SK-N-MC (cell line): ENCODE measurements at regions not wholly inside any gene's neighbourhood (a gene's known extent, or its start where the extent isn't known, plus 50 kb on each side); places are given as distances from the start of the nearest gene placed in this dataset.
A peak's percentile ranks its signal among the peaks of the same experiment; 100 is the strongest.

ENCODE experiments used
- DNase-seq: peaks from one replicate; pipeline ENCODE4 v3.0.0-alpha.2; 2011; ENCODE audit warnings: low read depth, low spot score
- H3K27ac ChIP-seq: fragments of 200-600 bp; sonication (generic); 2 replicates; pipeline ENCODE4 v1.5.1; 2016; ENCODE audit warnings: mixed run types
- H3K36me3 ChIP-seq: fragments of 200-600 bp; sonication (generic); 2 replicates; pipeline ENCODE4 v1.6.1; 2017; ENCODE audit warnings: antibody characterized with exemption, low read length, mixed read lengths; ENCODE audit not compliant: insufficient read depth
- H3K4me3 ChIP-seq: fragments of 200-600 bp; sonication (generic); 2 replicates; pipeline ENCODE4 v1.5.1; 2016
- H3K9ac ChIP-seq: fragments of 200-600 bp; sonication (generic); 2 replicates; pipeline ENCODE4 v1.8.0; 2017; ENCODE audit warnings: mixed run types, mixed read lengths; ENCODE audit not compliant: insufficient read length
- H3K9me3 ChIP-seq: fragments of 200-600 bp; sonication (generic); 2 replicates; pipeline ENCODE4 v1.6.1; 2017; ENCODE audit warnings: low read depth, mild to moderate bottlenecking, antibody characterized with exemption, low read length, moderate library complexity, mixed read lengths
- EZH2 ChIP-seq: fragments of 200-600 bp; sonication (generic); IDR thresholded peaks from one replicate; pipeline ENCODE4 v1.6.1; 2017; ENCODE audit warnings: antibody characterized with exemption
- FOXP2 ChIP-seq: optimal IDR thresholded peaks from 2 replicates; pipeline ENCODE3; 2011; ENCODE audit warnings: mild to moderate bottlenecking, moderate library complexity; ENCODE audit not compliant: insufficient read depth; ENCODE audit errors: extremely low read length, control extremely low read depth
- POLR2AphosphoS5 ChIP-seq: IDR thresholded peaks from 2 replicates; pipeline ENCODE4 v1.6.1; 2012; ENCODE audit warnings: mild to moderate bottlenecking, low read depth, low read length, borderline replicate concordance

DNA sequence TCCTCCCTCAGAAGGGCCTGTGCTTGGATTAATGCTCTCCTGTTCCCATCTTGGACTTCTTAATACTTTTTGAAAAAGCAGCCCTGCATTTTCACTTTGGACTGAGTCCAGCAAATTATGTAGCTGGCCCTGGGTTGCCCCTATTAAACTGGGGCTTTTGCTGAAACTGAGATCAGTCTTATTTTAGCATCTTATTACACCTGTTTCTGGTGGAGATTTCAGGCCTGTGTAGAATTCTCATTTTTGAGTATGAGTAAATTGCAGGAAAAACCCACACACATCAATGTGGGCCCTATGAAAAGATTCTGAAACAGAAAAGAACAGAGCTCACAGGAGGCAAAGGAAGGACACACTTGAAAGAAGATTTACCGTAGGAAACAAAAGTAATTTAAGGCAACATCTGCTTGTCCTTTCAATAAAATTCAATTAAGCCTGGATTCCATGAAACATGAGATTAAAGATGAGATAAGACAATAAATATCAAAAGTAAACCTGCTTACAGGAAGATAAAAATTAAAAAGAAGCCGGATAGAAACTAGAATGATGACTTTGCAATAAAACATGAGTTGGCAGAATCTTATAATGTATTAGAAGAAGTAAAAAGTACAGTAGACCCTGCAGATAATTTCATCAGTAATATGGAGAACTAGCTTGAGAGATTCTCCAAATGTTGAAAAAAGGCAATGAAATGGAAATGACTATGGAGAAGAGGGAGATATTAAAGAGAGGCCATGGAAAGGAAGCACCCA lies 90.7 kb upstream of the GCFC2 start:
- no peak overlapping the region for H3K4me3 ChIP-seq
- H3K36me3 ChIP-seq: no peaks in the 10 kb centered on the region
- TF ChIP-seq FOXP2 (no peak), POLR2AphosphoS5 (no peak), EZH2 (no peak)
- no peak for DNase-seq
- H3K9me3 ChIP-seq: no peaks in the 10 kb centered on the region
- no peak overlapping the region for H3K9ac ChIP-seq
- H3K27ac ChIP-seq: 0 out of 2 replicates have a peak overlapping the region, but pooled peaks have one; percentile 8

DNA sequence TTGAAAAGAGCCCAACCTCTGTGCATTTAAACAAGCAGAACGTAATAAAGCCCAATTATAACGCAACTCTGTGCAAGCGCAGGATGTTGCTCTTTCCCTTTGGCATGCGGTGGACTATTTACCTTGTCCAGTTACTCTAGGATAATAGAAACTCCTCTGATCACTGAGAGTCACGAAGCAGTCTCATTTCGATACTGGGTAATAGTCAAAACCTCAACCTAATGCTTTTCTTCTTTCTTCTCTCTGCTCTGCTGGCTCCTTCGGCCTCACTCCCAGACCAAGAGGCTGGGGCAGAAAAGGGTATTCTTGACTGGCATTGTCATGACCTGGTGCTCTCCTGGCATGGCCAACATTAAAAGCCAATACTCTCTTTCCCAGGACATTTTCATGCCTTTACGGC lies 89.7 kb upstream of the GCFC2 start:
- no peaks in the 10 kb centered on the region for H3K9me3 ChIP-seq
- H3K36me3 ChIP-seq: no peaks in the 10 kb centered on the region
- H3K4me3 ChIP-seq: no peak overlapping the region
- TF ChIP-seq POLR2AphosphoS5: no peak
- H3K9ac ChIP-seq: no peak overlapping the region
- DNase-seq: no peak
- no peak overlapping the region for H3K27ac ChIP-seq

DNA sequence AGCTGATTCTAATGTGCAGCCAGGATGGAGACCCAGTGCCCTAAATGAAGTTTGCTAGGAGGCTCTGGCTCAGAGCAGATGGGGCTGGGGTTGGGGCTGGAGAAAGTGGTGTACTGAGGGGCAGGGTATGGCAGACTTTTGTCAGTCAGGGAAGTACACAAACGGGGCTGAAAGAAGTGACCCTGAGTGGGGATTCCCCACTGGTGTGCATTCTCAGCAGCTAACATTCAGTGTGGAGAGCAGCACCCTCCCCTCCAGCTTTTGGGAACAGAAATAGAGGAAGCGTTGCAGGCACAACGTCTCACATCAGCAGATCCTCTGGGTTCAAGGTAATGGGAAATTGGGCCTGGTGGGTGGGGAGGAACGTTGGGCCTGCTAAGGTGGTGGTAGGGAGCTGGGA lies 89.1 kb upstream of the GCFC2 start:
- no peak for DNase-seq
- Histone ChIP-seq H3K27ac (no peak overlapping the region), H3K9me3 (no peaks in the 10 kb centered on the region), H3K36me3 (no peaks in the 10 kb centered on the region), H3K4me3 (no peak overlapping the region), H3K9ac (no peak overlapping the region)
- TF ChIP-seq FOXP2 (no peak), POLR2AphosphoS5 (no peak), EZH2 (no peak)

DNA sequence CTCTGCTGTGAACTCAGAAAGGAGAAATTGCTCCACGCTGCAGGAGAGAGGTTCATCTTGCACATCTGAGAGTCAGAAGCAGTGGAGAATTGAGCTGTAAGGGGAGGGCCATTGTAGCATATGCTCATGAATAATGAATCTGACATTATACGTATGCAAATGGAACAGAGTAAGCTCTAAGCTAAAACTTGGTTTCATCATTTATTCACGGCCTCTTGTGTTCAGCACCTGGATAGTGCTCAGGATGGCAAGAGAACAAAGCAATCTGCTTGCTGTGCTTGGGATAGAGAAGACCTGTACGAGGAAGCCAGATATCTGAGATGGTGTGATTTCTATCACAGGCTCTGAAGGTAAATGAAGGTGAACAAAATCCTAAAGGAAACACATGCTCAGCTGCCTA lies 87.9 kb upstream of the GCFC2 start:
- DNase-seq: no peak
- Histone ChIP-seq H3K9me3 (no peaks in the 10 kb centered on the region), H3K9ac (no peak overlapping the region), H3K27ac (no peak overlapping the region), H3K36me3 (no peaks in the 10 kb centered on the region), H3K4me3 (no peak overlapping the region)
- TF ChIP-seq FOXP2 (no peak), EZH2 (no peak), POLR2AphosphoS5 (no peak)

DNA sequence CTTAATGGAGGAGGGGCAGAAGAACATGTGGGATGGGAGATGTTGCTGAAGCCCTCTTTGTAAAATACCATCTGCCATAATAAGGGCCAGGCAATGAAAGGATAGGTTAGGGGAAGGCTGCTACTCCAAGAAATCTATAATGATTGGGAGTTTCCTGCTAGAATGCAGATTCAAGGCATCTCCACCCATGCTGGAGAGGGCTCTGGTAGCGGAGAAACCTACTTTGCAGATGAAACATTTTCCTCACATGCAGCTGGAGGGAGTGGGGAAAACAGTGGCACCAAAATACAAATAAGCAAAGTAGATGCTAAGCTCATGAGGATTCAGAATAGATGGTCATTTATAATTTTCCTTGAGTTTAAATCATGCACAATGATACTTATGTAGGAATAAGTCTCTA lies 82.3 kb upstream of the GCFC2 start:
- DNase-seq: no peak
- Histone ChIP-seq H3K9ac (no peak overlapping the region), H3K27ac (no peak overlapping the region), H3K9me3 (no peaks in the 10 kb centered on the region), H3K36me3 (no peaks in the 10 kb centered on the region), H3K4me3 (no peak overlapping the region)
- TF ChIP-seq FOXP2 (no peak), POLR2AphosphoS5 (no peak)

DNA sequence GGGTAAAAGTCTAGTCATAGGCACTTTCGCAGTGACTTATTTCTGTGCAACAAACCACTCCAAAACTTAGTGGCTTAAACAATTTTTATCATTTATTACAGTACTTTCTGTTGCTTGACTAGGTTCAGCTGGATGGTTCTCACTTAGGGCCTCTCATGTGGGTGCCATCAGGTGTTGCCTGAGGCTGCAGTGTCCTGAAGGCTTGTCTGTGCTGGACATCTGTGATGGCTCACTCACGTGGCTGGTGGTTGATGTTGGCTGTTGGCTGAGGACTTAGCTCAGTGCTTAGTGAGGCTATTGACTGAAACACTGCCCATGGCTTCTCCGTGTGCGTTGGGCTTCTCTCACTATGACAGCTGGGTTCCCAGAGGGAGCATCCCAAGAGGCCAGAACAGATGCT lies 81.4 kb upstream of the GCFC2 start:
- no peak overlapping the region for H3K9ac ChIP-seq
- no peaks in the 10 kb centered on the region for H3K36me3 ChIP-seq
- H3K4me3 ChIP-seq: no peak overlapping the region
- DNase-seq: no peak
- H3K27ac ChIP-seq: no peak overlapping the region
- H3K9me3 ChIP-seq: no peaks in the 10 kb centered on the region
- TF ChIP-seq FOXP2: no peak
- no peak for TF ChIP-seq EZH2
- TF ChIP-seq POLR2AphosphoS5: no peak

DNA sequence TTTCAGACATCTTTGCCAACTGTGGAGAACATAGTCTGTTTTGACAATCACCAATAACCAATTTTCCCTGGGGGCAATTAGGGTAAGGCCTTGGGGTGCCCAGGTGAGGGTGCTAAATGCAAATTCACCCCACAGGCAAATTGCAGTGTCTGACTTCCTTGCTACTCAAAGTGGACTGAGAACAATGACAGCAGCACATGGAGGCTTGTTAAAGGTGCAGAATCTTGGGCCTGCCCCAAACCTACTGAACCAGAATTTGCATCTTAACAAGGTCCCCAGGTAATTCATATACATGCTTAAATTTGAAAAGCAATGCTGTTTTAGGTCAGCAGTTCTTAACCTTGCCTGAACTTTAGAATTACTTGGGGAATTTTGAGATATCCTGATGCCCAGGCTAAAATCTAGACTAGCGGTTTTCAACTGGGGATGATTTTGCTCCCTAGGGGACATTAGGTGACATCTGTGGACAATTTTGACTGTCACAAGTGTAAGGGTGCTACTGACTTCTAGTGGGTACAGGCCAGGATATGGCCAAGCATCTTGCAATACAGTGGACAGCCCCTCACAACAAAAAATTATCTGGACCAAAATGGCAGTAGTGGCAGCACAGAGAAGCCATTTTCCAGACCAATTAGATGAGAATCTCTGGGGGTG lies 80.2 kb upstream of the GCFC2 start:
- no peak overlapping the region for H3K27ac ChIP-seq
- H3K36me3 ChIP-seq: no peaks in the 10 kb centered on the region
- no peak for TF ChIP-seq FOXP2
- no peak for TF ChIP-seq EZH2
- DNase-seq: no peak
- H3K9ac ChIP-seq: no peak overlapping the region
- H3K9me3 ChIP-seq: no peaks in the 10 kb centered on the region
- no peak overlapping the region for H3K4me3 ChIP-seq

DNA sequence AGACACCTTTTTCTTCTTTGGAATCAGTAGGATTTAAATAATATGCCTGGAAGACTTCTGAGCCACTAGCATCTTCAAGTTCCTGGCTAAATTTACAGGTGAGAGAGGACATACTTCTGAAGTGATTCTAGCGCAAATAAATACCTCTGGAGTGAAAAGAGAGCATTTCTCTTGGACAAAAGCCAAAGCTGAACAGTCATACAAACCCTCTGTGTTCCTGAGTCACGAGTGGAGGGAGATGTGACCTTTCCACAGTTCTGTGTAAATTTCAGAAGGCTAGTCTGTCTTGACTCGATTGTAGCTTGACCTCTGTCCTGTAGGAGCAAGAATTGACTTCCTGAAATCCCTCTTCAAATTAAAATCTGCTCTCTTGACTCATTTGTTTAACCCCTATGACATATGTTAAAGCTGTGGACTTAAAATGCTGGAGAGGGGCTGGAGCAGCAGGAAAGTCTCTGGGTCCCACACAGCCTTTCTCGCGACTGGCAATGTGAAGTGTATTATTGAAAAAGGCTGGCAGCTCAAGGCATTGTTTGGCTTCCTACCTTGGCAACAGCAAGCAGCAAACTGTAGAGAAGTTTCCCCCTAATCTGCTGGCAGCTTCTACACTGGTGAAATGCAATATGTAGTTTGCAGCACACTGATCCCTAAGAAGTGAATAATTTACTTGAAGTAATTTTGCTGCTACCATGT lies 79.6 kb upstream of the GCFC2 start:
- TF ChIP-seq POLR2AphosphoS5: no peak
- TF ChIP-seq EZH2: no peak
- no peak for TF ChIP-seq FOXP2
- Histone ChIP-seq H3K9ac (no peak overlapping the region), H3K27ac (no peak overlapping the region), H3K36me3 (no peaks in the 10 kb centered on the region), H3K4me3 (no peak overlapping the region), H3K9me3 (no peaks in the 10 kb centered on the region)
- no peak for DNase-seq

DNA sequence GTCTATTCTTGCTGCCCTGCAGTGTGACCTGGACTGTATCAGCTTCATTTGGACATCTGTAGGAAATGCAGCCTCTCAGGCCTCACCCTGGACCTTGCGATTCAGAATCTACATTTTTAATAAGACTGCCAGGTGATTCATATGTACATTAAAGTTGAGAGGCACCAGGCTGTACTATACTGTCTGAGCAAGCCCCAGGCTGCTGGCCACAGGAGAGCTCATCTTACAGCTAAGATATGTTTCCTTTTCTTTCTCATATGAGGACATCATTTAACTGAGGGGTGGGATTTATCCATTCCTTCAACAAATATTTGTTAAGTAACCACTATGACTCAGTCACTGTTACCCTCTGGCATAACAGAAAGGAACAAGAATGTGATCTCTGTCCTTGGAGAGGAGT lies 78.2 kb upstream of the GCFC2 start:
- H3K9me3 ChIP-seq: no peaks in the 10 kb centered on the region
- no peaks in the 10 kb centered on the region for H3K36me3 ChIP-seq
- H3K9ac ChIP-seq: no peak overlapping the region
- no peak overlapping the region for H3K4me3 ChIP-seq
- DNase-seq: no peak
- TF ChIP-seq POLR2AphosphoS5: no peak
- TF ChIP-seq EZH2: no peak
- TF ChIP-seq FOXP2: no peak
- no peak overlapping the region for H3K27ac ChIP-seq
